GM21447 (cell line): ENCODE measurements at regions not wholly inside any gene's neighbourhood (a gene's known extent, or its start where the extent isn't known, plus 50 kb on each side); places are given as distances from the start of the nearest gene placed in this dataset.
A peak's percentile ranks its signal among the peaks of the same experiment; 100 is the strongest.
"Not testable (repeated sequence)": the region's sequence is repeated elsewhere in the genome, so short reads cannot be mapped to it uniquely, and the experiment has no call there.

ENCODE experiments used
- ATAC-seq: cut with Tn5 transposase; IDR thresholded peaks from one replicate; pipeline ENCODE4 v1.9.1; 2021; ENCODE audit not compliant: unreplicated experiment

GRCh38 chr21:14903172-14903865 is 161.5 kb downstream of the NRIP1 start:
- no peak for ATAC-seq

DNA sequence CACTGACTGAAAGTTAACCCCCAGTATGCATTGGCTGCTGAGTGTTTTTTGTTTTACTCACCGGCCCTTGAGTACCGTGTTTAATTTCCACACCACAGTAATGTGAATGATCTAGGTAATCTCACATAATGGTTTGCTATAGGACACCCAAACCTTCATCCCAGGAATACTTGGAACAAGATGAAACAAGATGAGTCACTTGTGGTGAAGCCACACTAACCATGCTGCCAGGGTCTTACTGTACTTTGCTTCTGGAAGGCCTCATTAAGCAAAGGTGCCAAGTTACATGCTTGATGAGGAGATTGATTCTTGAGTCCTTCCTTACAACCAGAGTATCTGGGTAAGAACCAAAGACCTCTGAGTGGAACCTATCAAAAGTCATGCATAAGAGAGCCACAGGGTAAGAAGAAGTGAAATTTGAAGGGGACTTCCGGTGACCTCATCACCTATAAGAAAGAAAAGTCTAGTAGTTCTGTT is 163.3 kb downstream of the NRIP1 start:
- ATAC-seq: no peak

GRCh38 chr21:14900611-14901010 is 164.2 kb downstream of the NRIP1 start:
- ATAC-seq: no peak

DNA sequence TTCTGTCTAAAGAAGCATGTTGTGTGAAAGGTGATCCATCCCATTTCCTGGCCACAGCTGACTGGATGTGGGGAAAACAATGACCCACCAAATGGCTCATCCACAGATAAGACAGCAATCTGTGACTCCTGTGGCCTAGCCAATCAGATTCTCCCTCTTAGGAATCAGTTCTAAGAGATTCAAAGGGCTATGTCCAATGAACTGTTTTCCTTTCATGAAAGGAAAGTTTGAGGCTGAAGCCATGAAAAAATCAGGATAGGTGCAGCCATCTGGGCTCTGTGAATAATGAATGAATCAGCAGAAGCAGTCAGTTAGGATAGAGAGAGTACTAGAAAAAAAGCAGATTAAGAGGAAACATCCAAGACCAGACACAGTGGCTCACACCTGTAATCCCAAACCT is 164.7 kb downstream of the NRIP1 start:
- no peak for ATAC-seq

- ATAC-seq: no peak
Observed at GRCh38 chr21:14895792-14896191, 169.0 kb downstream of the NRIP1 start.

GRCh38 chr21:14890141-14890540 is 174.7 kb downstream of the NRIP1 start:
- ATAC-seq: no peak

- ATAC-seq: no peak
Observed at GRCh38 chr21:14889080-14889810, 175.6 kb downstream of the NRIP1 start.

DNA sequence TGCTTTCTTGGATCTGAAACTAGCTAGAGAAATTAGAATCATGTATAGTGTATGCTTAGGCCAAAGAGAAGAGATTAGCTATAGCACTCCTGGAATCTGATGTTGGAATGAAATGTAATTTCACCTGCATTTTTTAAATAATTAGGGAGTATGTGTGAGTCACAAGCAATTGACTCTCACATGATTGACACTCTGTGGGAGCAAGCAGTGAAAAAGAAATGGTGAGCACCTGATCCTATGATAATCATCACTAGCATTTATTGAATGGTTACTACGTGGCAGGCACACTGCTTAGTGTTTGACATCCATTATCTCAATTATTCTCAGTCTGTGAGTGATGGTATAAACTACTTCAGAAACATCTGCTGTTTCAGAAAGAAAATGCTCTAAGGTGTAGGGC is 176.6 kb downstream of the NRIP1 start:
- no peak for ATAC-seq

DNA sequence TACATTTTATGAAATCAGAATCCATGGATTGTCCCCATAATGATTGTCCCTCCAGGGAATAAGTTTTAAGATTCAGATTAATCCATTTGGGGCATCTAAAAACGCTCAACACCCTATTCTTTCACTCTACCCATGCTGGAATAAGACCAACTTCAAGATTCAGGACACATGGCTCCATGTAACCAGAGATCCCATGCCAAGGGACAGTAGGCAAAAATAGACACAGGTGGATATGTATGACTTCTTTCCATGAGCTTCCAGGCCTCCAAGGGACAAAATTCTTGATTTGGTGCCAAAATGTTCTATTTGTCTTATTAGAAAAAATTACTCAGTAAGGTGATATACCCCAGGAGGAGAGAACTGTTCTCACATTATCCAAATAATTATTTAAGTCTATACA is 178.8 kb downstream of the NRIP1 start:
- ATAC-seq: no peak

DNA sequence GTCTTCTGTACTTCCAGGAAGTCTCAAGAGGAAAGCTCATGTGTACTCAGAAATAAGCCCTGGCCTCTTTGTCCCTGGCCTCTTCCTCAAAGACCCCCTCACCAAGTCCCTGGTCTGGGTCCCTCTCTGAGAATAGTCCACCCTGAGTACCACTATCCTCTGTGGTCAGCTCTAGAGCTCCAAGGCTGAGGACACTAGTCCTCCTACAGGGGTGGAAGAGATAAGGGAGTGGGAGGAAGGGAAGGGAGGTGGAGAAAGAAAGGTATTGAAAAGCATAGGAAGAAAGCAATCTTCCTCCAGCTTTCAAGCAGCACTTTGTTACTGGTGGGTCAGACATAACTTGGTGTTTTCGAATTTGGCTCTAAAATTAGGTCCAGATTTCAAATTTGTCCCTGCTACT is 181.4 kb downstream of the NRIP1 start:
- no peak for ATAC-seq

- ATAC-seq: not testable (repeated sequence)
Observed at GRCh38 chr21:14882545-14882944, 182.3 kb downstream of the NRIP1 start.

- no peak for ATAC-seq
Observed at GRCh38 chr21:14881863-14882499, 182.8 kb downstream of the NRIP1 start.

DNA sequence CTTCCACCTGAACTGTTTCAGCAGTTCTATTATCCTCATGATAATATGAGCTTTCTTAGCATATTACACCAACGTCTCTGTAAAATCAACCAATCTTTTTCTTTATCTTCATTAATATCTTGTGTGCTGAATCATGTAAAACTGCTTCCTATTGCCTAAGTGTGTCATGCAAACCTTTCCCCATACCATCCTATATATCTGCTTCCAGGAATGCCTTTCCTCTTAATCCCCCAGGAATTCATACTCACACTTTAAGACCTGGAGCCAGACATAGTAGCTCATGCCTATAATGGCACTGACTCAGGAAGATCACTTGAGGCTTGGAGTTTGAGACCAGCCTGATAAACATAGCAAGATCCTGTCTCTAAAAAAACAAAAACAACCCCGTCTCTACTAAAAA is 183.9 kb downstream of the NRIP1 start:
- no peak for ATAC-seq

GRCh38 chr21:14879458-14879857 is 185.3 kb downstream of the NRIP1 start:
- ATAC-seq: no peak

DNA sequence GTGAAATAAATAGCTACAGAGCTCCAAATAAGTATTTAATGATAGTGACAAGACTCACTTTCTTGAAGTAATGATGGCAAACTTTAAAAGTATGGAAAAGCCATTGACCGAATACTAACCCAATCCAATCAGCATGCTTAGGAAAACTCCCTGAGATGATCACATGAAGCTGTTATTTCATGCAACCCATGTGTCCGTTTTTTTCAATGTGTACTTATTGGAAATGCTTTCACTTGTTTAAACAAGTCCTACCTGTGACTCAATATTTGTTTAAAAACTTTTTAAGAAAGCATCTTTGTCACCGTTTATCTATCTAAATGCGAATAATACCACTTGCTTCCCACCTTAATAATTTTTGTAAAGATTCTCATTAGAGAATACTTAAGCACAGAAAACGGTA is 185.8 kb downstream of the NRIP1 start:
- ATAC-seq: no peak

DNA sequence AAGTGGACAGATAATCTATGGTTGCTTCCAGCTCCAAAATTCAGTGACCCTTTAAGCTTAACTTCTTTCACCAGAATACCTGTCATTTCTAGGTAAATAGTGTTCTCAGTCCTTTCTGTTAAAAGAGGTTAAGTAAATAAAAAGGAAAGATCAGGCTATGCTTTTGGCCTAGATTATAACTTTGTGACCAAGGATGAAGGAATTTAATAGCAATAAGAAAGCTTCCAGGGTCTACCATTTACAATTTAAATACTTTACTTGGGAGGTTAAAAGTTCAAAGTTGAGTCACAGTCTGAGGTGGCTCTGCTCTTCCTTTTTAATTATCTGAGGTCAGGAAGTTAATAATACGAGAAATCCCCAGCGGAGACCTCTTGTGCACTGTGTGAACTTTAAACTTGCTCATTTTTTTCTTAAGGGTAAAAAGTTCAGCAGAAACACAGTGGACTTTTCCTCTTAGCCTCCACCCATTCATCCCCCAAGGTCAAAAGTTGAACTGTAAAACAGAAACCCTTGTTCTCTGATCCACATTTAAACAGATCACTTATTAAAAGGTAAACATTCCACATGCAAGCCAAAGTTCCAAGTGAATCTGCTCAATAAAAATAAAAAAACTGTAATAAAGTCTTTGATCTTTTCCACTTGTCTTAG is 187.1 kb downstream of the NRIP1 start:
- ATAC-seq: no peak

GRCh38 chr21:14876524-14876840 is 188.3 kb downstream of the NRIP1 start:
- no peak for ATAC-seq

GRCh38 chr21:14875704-14876523 is 188.9 kb downstream of the NRIP1 start:
- ATAC-seq: peak; percentile 67

DNA sequence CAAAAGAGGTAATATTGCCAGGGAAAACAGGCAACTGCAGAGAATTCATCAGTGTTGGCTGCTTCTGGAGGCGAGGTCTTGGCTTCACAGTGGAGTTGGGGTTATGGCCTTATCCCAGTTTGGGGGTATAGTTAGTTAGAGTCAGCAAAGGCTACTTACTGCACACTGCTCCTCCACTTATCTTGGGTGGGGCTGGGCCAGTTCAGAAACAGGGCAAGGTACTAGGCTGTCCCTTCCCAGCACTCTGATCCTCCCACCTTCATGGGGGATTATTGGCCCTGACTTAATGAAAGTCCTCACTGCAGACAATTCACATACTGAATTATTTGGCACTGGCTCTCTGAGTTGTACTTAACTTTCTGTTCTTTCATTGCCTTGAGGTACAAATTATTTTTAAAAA is 189.6 kb downstream of the NRIP1 start:
- ATAC-seq: no peak

GRCh38 chr21:14874379-14874778 is 190.4 kb downstream of the NRIP1 start:
- no peak for ATAC-seq

DNA sequence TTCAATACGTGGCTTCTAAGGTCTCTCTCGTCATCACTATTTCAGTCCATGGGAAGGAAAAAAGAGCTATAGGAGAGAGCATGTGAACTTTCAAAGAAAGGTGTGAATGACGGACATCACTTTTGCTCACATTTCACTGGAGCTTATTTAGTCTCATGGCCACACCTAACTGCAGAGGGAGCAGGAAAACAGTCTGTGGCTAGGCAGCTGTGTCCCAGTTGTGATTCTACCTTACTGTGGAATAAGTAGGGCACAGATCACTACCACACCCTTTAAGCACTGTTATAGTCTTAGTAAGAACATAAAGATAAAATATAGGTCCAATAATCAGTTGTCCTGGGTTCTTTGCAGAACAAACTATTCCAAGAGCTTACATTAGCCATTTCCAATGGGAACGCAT is 192.9 kb downstream of the NRIP1 start:
- no peak for ATAC-seq
